ENCODE measurements at regions not wholly inside any gene's neighbourhood (a gene's known extent, or its start where the extent isn't known, plus 50 kb on each side); places are given as distances from the start of the nearest gene placed in this dataset.

GRCh38 chr10:109183366-109183765 is 739.9 kb downstream of the XPNPEP1 start:
- no peaks in the 10 kb centered on the region for H3K36me3 ChIP-seq
- H3K4me1 ChIP-seq: no peaks in the 10 kb centered on the region
- no peak overlapping the region for H3K27ac ChIP-seq (replicated peaks in 1 of 4)
- TF ChIP-seq POLR2AphosphoS5 (IDR thresholded peaks at IDR 0.05) (no peak), POLR2A (IDR thresholded peaks at IDR 0.05; ENCODE audit: low read depth) (no peak), EP300 (IDR thresholded peaks at IDR 0.05) (no peak)
- intact Hi-C loops (cut with DNase I): no loop called here
- H3K4me3 ChIP-seq: no peak overlapping the region
- DNase-seq (ENCODE audit: extremely low spot score): no peak
- peaks cover 0 to 30% (median 10%) of the 10 kb centered on the region in 4 donors for H3K9me3 ChIP-seq
- no peaks in the 10 kb centered on the region for H3K27me3 ChIP-seq

- Histone ChIP-seq H3K27me3 (no peaks in the 10 kb centered on the region), H3K36me3 (no peaks in the 10 kb centered on the region)
- TF ChIP-seq POLR2A (IDR thresholded peaks at IDR 0.05; ENCODE audit: low read depth) (no peak), EP300 (IDR thresholded peaks at IDR 0.05) (no peak), POLR2AphosphoS5 (IDR thresholded peaks at IDR 0.05) (no peak), CTCF (IDR thresholded peaks at IDR 0.05) (no peak)
Measured at GRCh38 chr10:109178591-109178990, 744.7 kb downstream of the XPNPEP1 start.

GRCh38 chr10:109174526-109174925 is 748.8 kb downstream of the XPNPEP1 start:
- H3K27me3 ChIP-seq: no peaks in the 10 kb centered on the region
- H3K4me1 ChIP-seq: no peaks in the 10 kb centered on the region
- TF ChIP-seq EP300 (IDR thresholded peaks at IDR 0.05) (no peak), CTCF (IDR thresholded peaks at IDR 0.05) (no peak), POLR2AphosphoS5 (IDR thresholded peaks at IDR 0.05) (no peak), POLR2A (IDR thresholded peaks at IDR 0.05; ENCODE audit: low read depth) (no peak)
- H3K4me3 ChIP-seq: no peak overlapping the region
- DNase-seq (ENCODE audit: extremely low spot score): no peak
- no peaks in the 10 kb centered on the region for H3K9me3 ChIP-seq
- 78% methylated on average over 2 of the region's 2 CpGs for WGBS
- H3K27ac ChIP-seq (replicated peaks in 1 of 4): no peak overlapping the region
- intact Hi-C loops (cut with DNase I): no loop called here
- H3K36me3 ChIP-seq: no peaks in the 10 kb centered on the region

More at GRCh38 chr10:109178591-109178990, 744.7 kb downstream of the XPNPEP1 start:
- no peak overlapping the region for H3K27ac ChIP-seq (replicated peaks in 1 of 4)
- no peaks in the 10 kb centered on the region for H3K4me1 ChIP-seq
- H3K9me3 ChIP-seq: no peaks in the 10 kb centered on the region
- no peak for DNase-seq (ENCODE audit: extremely low spot score)
- whole genome bisulfite sequencing: 74% methylated on average over 1 of the region's 1 CpG
- no peak overlapping the region for H3K4me3 ChIP-seq
- intact Hi-C loops (cut with DNase I): no loop called here

GRCh38 chr10:109173937-109174336 is 749.4 kb downstream of the XPNPEP1 start:
- intact Hi-C loops (cut with DNase I): no loop called here
- Histone ChIP-seq H3K9me3 (no peaks in the 10 kb centered on the region), H3K36me3 (no peaks in the 10 kb centered on the region), H3K27me3 (no peaks in the 10 kb centered on the region), H3K4me1 (no peaks in the 10 kb centered on the region), H3K4me3 (no peak overlapping the region), H3K27ac (replicated peaks in 1 of 4) (no peak overlapping the region)
- TF ChIP-seq POLR2AphosphoS5 (IDR thresholded peaks at IDR 0.05) (no peak), CTCF (IDR thresholded peaks at IDR 0.05) (no peak), EP300 (IDR thresholded peaks at IDR 0.05) (no peak), POLR2A (IDR thresholded peaks at IDR 0.05; ENCODE audit: low read depth) (no peak)
- WGBS: 25% methylated on average over 2 of the region's 2 CpGs
- no peak for DNase-seq (ENCODE audit: extremely low spot score)

GRCh38 chr10:109173121-109173520 is 750.2 kb downstream of the XPNPEP1 start:
- Histone ChIP-seq H3K4me3 (no peak overlapping the region), H3K4me1 (no peaks in the 10 kb centered on the region), H3K27ac (replicated peaks in 1 of 4) (no peak overlapping the region), H3K9me3 (no peaks in the 10 kb centered on the region), H3K27me3 (no peaks in the 10 kb centered on the region), H3K36me3 (no peaks in the 10 kb centered on the region)
- DNase-seq (ENCODE audit: extremely low spot score): no peak
- intact Hi-C loops (cut with DNase I): no loop called here
- 15% methylated on average over 1 of the region's 2 CpGs for WGBS
- TF ChIP-seq EP300 (IDR thresholded peaks at IDR 0.05): no peak
- no peak for TF ChIP-seq POLR2AphosphoS5 (IDR thresholded peaks at IDR 0.05)
- TF ChIP-seq POLR2A (IDR thresholded peaks at IDR 0.05; ENCODE audit: low read depth): no peak
- TF ChIP-seq CTCF (IDR thresholded peaks at IDR 0.05): no peak
